Trophoblast cell (in vitro differentiated cells and primary cell): ENCODE measurements at regions not wholly inside any gene's neighbourhood (a gene's known extent, or its start where the extent isn't known, plus 50 kb on each side); places are given as distances from the start of the nearest gene placed in this dataset.

Experiments used
- DNase-seq, 2 donors: peaks; one replicate each; pipeline ENCODE4 v3.0.0-alpha.2; 2016
- H2AFZ ChIP-seq: 2 replicates; pipeline ENCODE4 v1.6.1; 2013; ENCODE audit warnings: low read length, moderate library complexity, mild to moderate bottlenecking; ENCODE audit not compliant: insufficient read depth, poor library complexity
- H2AK5ac ChIP-seq: 2 replicates; pipeline ENCODE4 v1.6.1; 2013; ENCODE audit warnings: mild to moderate bottlenecking, low read length
- H2BK120ac ChIP-seq: 2 replicates; pipeline ENCODE4 v1.6.1; 2013; ENCODE audit warnings: low read length, mild to moderate bottlenecking, moderate library complexity; ENCODE audit not compliant: insufficient read depth, poor library complexity
- H2BK12ac ChIP-seq: 2 replicates; pipeline ENCODE4 v1.6.1; 2013; ENCODE audit warnings: mild to moderate bottlenecking, low read length, moderate library complexity
- H2BK5ac ChIP-seq: 2 replicates; pipeline ENCODE4 v1.6.1; 2013; ENCODE audit warnings: low read length, low read depth, moderate library complexity, mild to moderate bottlenecking; ENCODE audit not compliant: poor library complexity
- H3K14ac ChIP-seq: 2 replicates; pipeline ENCODE4 v1.6.1; 2013; ENCODE audit warnings: mild to moderate bottlenecking, low read length
- H3K18ac ChIP-seq: 2 replicates; pipeline ENCODE4 v1.6.1; 2013; ENCODE audit warnings: mild to moderate bottlenecking, low read length
- H3K23ac ChIP-seq: 2 replicates; pipeline ENCODE4 v1.6.1; 2013; ENCODE audit warnings: low read length
- H3K27ac ChIP-seq: 2 replicates; pipeline ENCODE4 v1.5.1; 2013; ENCODE audit warnings: low read depth, mild to moderate bottlenecking, inconsistent platforms, low read length, moderate library complexity
- H3K27me3 ChIP-seq: 2 replicates; pipeline ENCODE4 v1.6.1; 2013; ENCODE audit warnings: inconsistent platforms, mild to moderate bottlenecking, low read length, moderate library complexity; ENCODE audit not compliant: insufficient read depth
- H3K36me3 ChIP-seq, 2 experiments: 1 replicate in 1 of 2; 2 replicates in 1 of 2; pipeline ENCODE4 v1.6.1; 2013; ENCODE audit warnings: low read length in 2 of 2, mild to moderate bottlenecking in 2 of 2, moderate library complexity in 1 of 2; ENCODE audit not compliant: insufficient read depth in 2 of 2, control insufficient read depth in 1 of 2
- H3K4ac ChIP-seq: 2 replicates; pipeline ENCODE4 v1.6.1; 2013; ENCODE audit warnings: low read depth, mild to moderate bottlenecking, low read length, moderate library complexity
- H3K4me1 ChIP-seq, 2 experiments: 1 replicate in 1 of 2; 2 replicates in 1 of 2; pipeline ENCODE4 v1.6.1; 2013; ENCODE audit warnings: low read length in 2 of 2, mild to moderate bottlenecking in 2 of 2, moderate library complexity in 1 of 2; ENCODE audit not compliant: insufficient read depth in 2 of 2, control insufficient read depth in 1 of 2
- H3K4me2 ChIP-seq: 2 replicates; pipeline ENCODE4 v1.6.1; 2013; ENCODE audit warnings: inconsistent platforms, mild to moderate bottlenecking, low read length, moderate library complexity
- H3K4me3 ChIP-seq: 2 replicates; pipeline ENCODE4 v1.5.1; 2013; ENCODE audit warnings: mild to moderate bottlenecking, low read depth, low read length, inconsistent platforms
- H3K79me1 ChIP-seq: one replicate; pipeline ENCODE4 v1.6.1; 2013; ENCODE audit warnings: low read length
- H3K79me2 ChIP-seq: 2 replicates; pipeline ENCODE4 v1.6.1; 2013; ENCODE audit warnings: low read length, mild to moderate bottlenecking; ENCODE audit not compliant: control insufficient read depth, insufficient read depth, poor library complexity
- H3K9ac ChIP-seq: 2 replicates; pipeline ENCODE4 v1.6.1; 2013; ENCODE audit warnings: mild to moderate bottlenecking, low read length
- H3K9me3 ChIP-seq: 2 replicates; pipeline ENCODE4 v1.6.1; 2013; ENCODE audit warnings: low read depth, mild to moderate bottlenecking, control low read depth, inconsistent platforms, low read length; ENCODE audit not compliant: insufficient read depth
- H4K12ac ChIP-seq: 2 replicates; pipeline ENCODE4 v1.6.1; 2013; ENCODE audit warnings: low read depth, mild to moderate bottlenecking, low read length, moderate library complexity
- H4K8ac ChIP-seq: 2 replicates; pipeline ENCODE4 v1.6.1; 2013; ENCODE audit warnings: low read depth, mild to moderate bottlenecking, low read length, moderate library complexity
- H4K91ac ChIP-seq: one replicate; pipeline ENCODE4 v1.6.1; 2013; ENCODE audit warnings: low read depth, mild to moderate bottlenecking, low read length, moderate library complexity
- WGBS: extraction: QIAGEN DNeasy Blood & Tissue Kit; methylation state at CpG from one replicate; pipeline ENCODE4 v1.1.7; 2013; ENCODE audit warnings: missing lambda C conversion rate; ENCODE audit not compliant: insufficient read length, insufficient coverage; ENCODE audit errors: extremely low coverage; 5-methylcytosine and 5-hydroxymethylcytosine counted together

- H3K79me2 ChIP-seq = no peaks in the 10 kb centered on the region
These were observed 236.9 kb downstream of the SCG2 start for GRCh38 chr2:223365158-223365679.

GRCh38 chr2:223366566-223366965 is 235.6 kb downstream of the SCG2 start:
- H3K14ac ChIP-seq = no peak overlapping the region
- no peak overlapping the region for H3K23ac ChIP-seq
- no peak overlapping the region for H3K27ac ChIP-seq
- H3K18ac ChIP-seq = no peak overlapping the region
- no peak overlapping the region for H4K12ac ChIP-seq
- no peaks in the 10 kb centered on the region for H3K36me3 ChIP-seq
- no peaks in the 10 kb centered on the region for H3K27me3 ChIP-seq
- no peak for DNase-seq
- H2BK120ac ChIP-seq = no peak overlapping the region
- H3K4me3 ChIP-seq = no peak overlapping the region
- WGBS = no CpG with 5 or more reads among the region's 5 CpGs
- H2AFZ ChIP-seq = no peak overlapping the region
- no peak overlapping the region for H2BK12ac ChIP-seq
- H4K8ac ChIP-seq = no peak overlapping the region
- no peak overlapping the region for H3K4ac ChIP-seq
- no peak overlapping the region for H2BK5ac ChIP-seq
- no peaks in the 10 kb centered on the region for H3K79me2 ChIP-seq
- no peak overlapping the region for H3K4me2 ChIP-seq
- no peaks in the 10 kb centered on the region for H3K79me1 ChIP-seq
- no peak overlapping the region for H4K91ac ChIP-seq
- H2AK5ac ChIP-seq = no peak overlapping the region
- no peaks in the 10 kb centered on the region for H3K4me1 ChIP-seq
- no peaks in the 10 kb centered on the region for H3K9me3 ChIP-seq
- H3K9ac ChIP-seq = no peak overlapping the region

More at GRCh38 chr2:223365158-223365679, 236.9 kb downstream of the SCG2 start:
- Histone ChIP-seq H4K91ac (no peak overlapping the region), H3K4me1 (no peaks in the 10 kb centered on the region), H3K4me2 (no peak overlapping the region), H3K18ac (no peak overlapping the region), H3K27ac (no peak overlapping the region), H3K14ac (no peak overlapping the region), H2AK5ac (no peak overlapping the region), H3K23ac (no peak overlapping the region), H3K9ac (no peak overlapping the region), H4K12ac (no peak overlapping the region), H2BK5ac (no peak overlapping the region), H4K8ac (no peak overlapping the region), H2BK120ac (no peak overlapping the region), H3K27me3 (no peaks in the 10 kb centered on the region), H3K36me3 (no peaks in the 10 kb centered on the region), H3K4ac (no peak overlapping the region), H3K9me3 (no peaks in the 10 kb centered on the region), H3K4me3 (no peak overlapping the region), H3K79me1 (no peaks in the 10 kb centered on the region), H2AFZ (no peak overlapping the region), H2BK12ac (no peak overlapping the region)
- no CpG with 5 or more reads among the region's 5 CpGs for WGBS
- DNase-seq = peak in 1 of 2 donors; percentile 1

DNA sequence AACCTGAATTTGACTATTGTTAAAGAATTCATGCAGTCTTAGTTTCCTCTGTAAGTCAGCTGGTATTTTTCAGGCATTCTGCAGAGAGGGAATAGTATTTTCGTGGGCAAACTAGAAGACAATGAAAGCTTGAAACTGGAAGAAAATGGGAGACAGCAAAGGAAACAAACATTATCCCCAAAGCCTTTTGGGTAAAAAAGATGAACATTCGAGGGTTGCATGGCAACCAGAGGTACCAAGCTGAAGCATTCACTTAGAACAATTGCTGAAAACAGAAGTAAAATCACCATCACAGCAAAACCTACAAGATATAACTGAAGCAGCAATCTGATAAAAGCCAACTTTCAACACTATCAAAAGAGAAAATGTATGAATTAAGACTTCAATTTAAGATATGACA is 233.7 kb downstream of the SCG2 start:
- H2AK5ac ChIP-seq = no peak overlapping the region
- H3K27me3 ChIP-seq = no peaks in the 10 kb centered on the region
- no peaks in the 10 kb centered on the region for H3K9me3 ChIP-seq
- no peaks in the 10 kb centered on the region for H3K4me1 ChIP-seq
- no peak overlapping the region for H3K27ac ChIP-seq
- H3K23ac ChIP-seq = no peak overlapping the region
- H2AFZ ChIP-seq = no peak overlapping the region
- no peak overlapping the region for H3K14ac ChIP-seq
- no peak overlapping the region for H2BK12ac ChIP-seq
- H3K79me2 ChIP-seq = no peaks in the 10 kb centered on the region
- no CpG with 5 or more reads among the region's 2 CpGs for WGBS
- no peak overlapping the region for H2BK120ac ChIP-seq
- H3K4me2 ChIP-seq = no peak overlapping the region
- H4K91ac ChIP-seq = no peak overlapping the region
- no peak overlapping the region for H3K4ac ChIP-seq
- H3K4me3 ChIP-seq = no peak overlapping the region
- no peak overlapping the region for H3K18ac ChIP-seq
- no peak overlapping the region for H4K12ac ChIP-seq
- DNase-seq = no peak
- no peaks in the 10 kb centered on the region for H3K79me1 ChIP-seq
- no peak overlapping the region for H4K8ac ChIP-seq
- H2BK5ac ChIP-seq = no peak overlapping the region
- H3K36me3 ChIP-seq = no peaks in the 10 kb centered on the region
- H3K9ac ChIP-seq = no peak overlapping the region

GRCh38 chr2:223369889-223370288 is 232.3 kb downstream of the SCG2 start:
- DNase-seq = no peak
- Histone ChIP-seq H2AFZ (no peak overlapping the region), H3K36me3 (no peaks in the 10 kb centered on the region), H3K79me2 (no peaks in the 10 kb centered on the region), H3K9ac (no peak overlapping the region), H3K79me1 (no peaks in the 10 kb centered on the region), H4K8ac (no peak overlapping the region), H3K4me1 (no peaks in the 10 kb centered on the region), H3K4me2 (no peak overlapping the region), H3K18ac (no peak overlapping the region), H3K4me3 (no peak overlapping the region), H3K9me3 (no peaks in the 10 kb centered on the region), H2BK12ac (no peak overlapping the region), H2AK5ac (no peak overlapping the region), H4K91ac (no peak overlapping the region), H3K27me3 (no peaks in the 10 kb centered on the region), H4K12ac (no peak overlapping the region), H3K14ac (no peak overlapping the region), H2BK120ac (no peak overlapping the region), H2BK5ac (no peak overlapping the region), H3K23ac (no peak overlapping the region), H3K4ac (no peak overlapping the region), H3K27ac (no peak overlapping the region)
- no CpG with 5 or more reads among the region's 3 CpGs for WGBS
